ENCODE measurements at regions not wholly inside any gene's neighbourhood (a gene's known extent, or its start where the extent isn't known, plus 50 kb on each side); places are given as distances from the start of the nearest gene placed in this dataset.

GRCh38 chr7:33784000-33784399 is 121.3 kb upstream of the BMPER start:
- ATAC-seq (no peak), DNase-seq (ENCODE audit: extremely low read depth in 1 of 4, low spot score in 3 of 4) (no peak), FAIRE-seq (no peak)
- Histone ChIP-seq H2AFZ (ENCODE audit: low read depth, low read length) (no peak overlapping the region), H3K4me2 (ENCODE audit: insufficient read depth, low read length) (no peak overlapping the region), H3K27me3 (ENCODE audit: control insufficient read depth in 2 of 2, insufficient read depth in 2 of 2, low read length in 2 of 2) (no peaks in the 10 kb centered on the region; a peak in 2 of 5 replicates), H3K79me2 (ENCODE audit: control insufficient read depth, insufficient read depth, low read length) (no peaks in the 10 kb centered on the region), H3K9me1 (ENCODE audit: control insufficient read depth, insufficient read depth, low read length) (no peaks in the 10 kb centered on the region), H4K20me1 (replicated peaks; ENCODE audit: control insufficient read depth, insufficient read depth, low read length) (no peaks in the 10 kb centered on the region), H3K36me3 (ENCODE audit: control insufficient read depth, insufficient read depth, low read length) (no peaks in the 10 kb centered on the region), H3K4me1 (replicated peaks in 1 of 2; ENCODE audit: control insufficient read depth in 2 of 2, insufficient read depth in 2 of 2, low read length in 2 of 2) (no peaks in the 10 kb centered on the region), H3K27ac (ENCODE audit: extremely low read depth, low read depth, low read length) (no peak overlapping the region), H3K9ac (ENCODE audit: insufficient read depth in 1 of 2, low read depth in 2 of 2, low read length in 2 of 2) (no peak overlapping the region), H3K4me3 (no peak overlapping the region), H3K9me3 (replicated peaks; ENCODE audit: control insufficient read depth, insufficient read depth, low read depth, low read length) (no peaks in the 10 kb centered on the region)
- TF ChIP-seq NFIC (IDR thresholded peaks at IDR 0.05), result no peak
- TF ChIP-seq SRF (CRISPR knock-in tag; IDR thresholded peaks at IDR 0.05), result no peak
- TF ChIP-seq MBD2 (IDR thresholded peaks at IDR 0.05; ENCODE audit: borderline replicate concordance, low read depth), result no peak
- TF ChIP-seq ZNF717 (CRISPR knock-in tag; IDR thresholded peaks at IDR 0.05), result no peak
- no peak for TF ChIP-seq ILF3 (IDR thresholded peaks at IDR 0.05; ENCODE audit: borderline replicate concordance)
- TF ChIP-seq SUPT5H (IDR thresholded peaks at IDR 0.05), result no peak
- TF ChIP-seq STAT5A (IDR thresholded peaks at IDR 0.05; ENCODE audit: borderline replicate concordance, low read length), result no peak
- TF ChIP-seq TBL1XR1 (IDR thresholded peaks at IDR 0.05; ENCODE audit: low read length in 2 of 2), result no peak
- no peak for TF ChIP-seq SRSF1 (IDR thresholded peaks at IDR 0.05; ENCODE audit: low read depth, low read length)
- TF ChIP-seq ZNF324 (CRISPR knock-in tag; IDR thresholded peaks at IDR 0.05), result no peak
- no peak for TF ChIP-seq ZNF408 (CRISPR knock-in tag; IDR thresholded peaks at IDR 0.05; ENCODE audit: low read depth)
- no peak for TF ChIP-seq STAT5B (CRISPR knock-in tag; IDR thresholded peaks at IDR 0.05)
- TF ChIP-seq ZNF174 (CRISPR knock-in tag; IDR thresholded peaks at IDR 0.05), result no peak
- no peak for TF ChIP-seq ZNF354B (CRISPR knock-in tag; IDR thresholded peaks at IDR 0.05)
- TF ChIP-seq MLX (CRISPR knock-in tag; conservative IDR thresholded peaks at IDR 0.05), result no peak
- no peak for TF ChIP-seq GATAD2A (IDR thresholded peaks at IDR 0.05)
- intact Hi-C loops (cut with micrococcal nuclease), result no loop called here
- POLR2A ChIA-PET, result no interaction called here
- CTCF ChIA-PET (ENCODE audit: low intra/inter-chr PET ratio), result no interaction called here
- no TSS peak for BruUV-seq (replicated peaks)
- in situ Hi-C loops (cut with MboI), result no loop called here
- 0% methylated on average over 2 of the region's 2 CpGs for whole genome bisulfite sequencing (ENCODE audit: insufficient coverage, low coverage, missing lambda C conversion rate)
